ENCODE measurements at regions not wholly inside any gene's neighbourhood (a gene's known extent, or its start where the extent isn't known, plus 50 kb on each side); places are given as distances from the start of the nearest gene placed in this dataset.

DNA sequence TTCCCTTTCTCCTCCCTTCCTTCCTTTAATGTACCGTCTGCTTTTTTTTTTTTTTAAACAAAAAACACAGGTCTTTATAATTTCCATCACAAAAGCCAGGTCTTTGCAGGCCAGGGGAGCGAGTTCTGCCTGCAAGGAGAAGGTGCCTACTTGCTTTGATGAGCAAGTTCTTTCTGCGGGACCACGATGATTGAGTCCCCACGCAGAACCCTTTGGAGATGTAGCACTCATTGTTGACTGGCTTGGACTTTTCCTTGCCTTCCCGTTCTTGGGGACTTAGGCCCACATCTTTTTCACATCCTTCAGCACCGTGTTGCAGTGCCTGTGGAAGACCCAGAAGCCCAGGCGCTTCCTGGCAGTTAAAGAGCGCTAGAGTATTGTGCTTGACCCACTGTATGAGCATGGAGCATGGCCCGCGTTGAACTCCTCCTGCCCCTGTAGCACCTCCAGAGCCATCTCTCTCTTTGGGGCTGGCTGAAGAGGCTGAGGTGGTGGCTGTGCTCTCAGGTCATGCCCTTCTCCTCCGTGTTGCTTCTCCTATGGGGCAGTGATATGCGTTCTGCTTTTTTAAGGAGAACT, 177.6 kb downstream of the EXOC5 start:
- no peak for DNase-seq
- no peak for TF ChIP-seq POLR2A (IDR thresholded peaks at IDR 0.05)
- TF ChIP-seq POLR2AphosphoS5 (IDR thresholded peaks at IDR 0.05): no peak
- TF ChIP-seq, protein P1, sequence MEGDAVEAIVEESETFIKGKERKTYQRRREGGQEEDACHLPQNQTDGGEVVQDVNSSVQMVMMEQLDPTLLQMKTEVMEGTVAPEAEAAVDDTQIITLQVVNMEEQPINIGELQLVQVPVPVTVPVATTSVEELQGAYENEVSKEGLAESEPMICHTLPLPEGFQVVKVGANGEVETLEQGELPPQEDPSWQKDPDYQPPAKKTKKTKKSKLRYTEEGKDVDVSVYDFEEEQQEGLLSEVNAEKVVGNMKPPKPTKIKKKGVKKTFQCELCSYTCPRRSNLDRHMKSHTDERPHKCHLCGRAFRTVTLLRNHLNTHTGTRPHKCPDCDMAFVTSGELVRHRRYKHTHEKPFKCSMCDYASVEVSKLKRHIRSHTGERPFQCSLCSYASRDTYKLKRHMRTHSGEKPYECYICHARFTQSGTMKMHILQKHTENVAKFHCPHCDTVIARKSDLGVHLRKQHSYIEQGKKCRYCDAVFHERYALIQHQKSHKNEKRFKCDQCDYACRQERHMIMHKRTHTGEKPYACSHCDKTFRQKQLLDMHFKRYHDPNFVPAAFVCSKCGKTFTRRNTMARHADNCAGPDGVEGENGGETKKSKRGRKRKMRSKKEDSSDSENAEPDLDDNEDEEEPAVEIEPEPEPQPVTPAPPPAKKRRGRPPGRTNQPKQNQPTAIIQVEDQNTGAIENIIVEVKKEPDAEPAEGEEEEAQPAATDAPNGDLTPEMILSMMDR (IDR thresholded peaks at IDR 0.05 in 8 of 11, conservative IDR thresholded peaks at IDR 0.05 in 3 of 11): no peak
- Histone ChIP-seq H3K27me3 (replicated peaks in 1 of 7) (peaks cover 0 to 4% (median 0%) of the 10 kb centered on the region in 7 donors), H3K36me3 (no peaks in the 10 kb centered on the region), H3K4me1 (no peaks in the 10 kb centered on the region), H3K27ac (no peak overlapping the region), H3K9me3 (peaks cover 0 to 13% (median 9%) of the 10 kb centered on the region in 8 donors), H3K4me3 (no peak overlapping the region)
- intact Hi-C loops (cut with DNase I; ENCODE audit: low total_unique reads): no loop called here
- 74 to 80% (median 76%) methylated on average over 12 to 13 of the region's 13 CpGs for WGBS, 5 donors

DNA sequence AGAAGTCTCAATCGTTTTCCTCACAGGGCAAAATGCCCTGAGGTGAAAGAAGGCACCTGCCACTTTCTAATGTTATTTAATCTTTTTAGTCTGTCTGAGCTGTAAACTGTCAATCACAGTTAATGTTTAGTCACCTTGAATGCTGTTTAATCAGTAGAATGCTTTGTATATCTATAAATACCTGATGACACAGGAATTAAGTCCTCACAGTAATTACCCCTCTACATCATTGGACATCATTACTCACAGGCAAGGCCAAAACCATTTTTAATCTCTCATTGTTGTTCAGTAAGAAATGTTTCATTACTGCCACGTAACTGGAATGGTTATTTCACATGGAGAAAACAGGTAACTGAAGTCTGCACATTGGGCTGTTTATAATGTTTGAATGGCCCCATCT, 178.8 kb downstream of the EXOC5 start:
- intact Hi-C loops (cut with DNase I; ENCODE audit: low total_unique reads): no loop called here
- no peak for TF ChIP-seq POLR2A (IDR thresholded peaks at IDR 0.05)
- TF ChIP-seq, protein P1 (IDR thresholded peaks at IDR 0.05 in 8 of 11, conservative IDR thresholded peaks at IDR 0.05 in 3 of 11): no peak
- Histone ChIP-seq H3K9me3 (peaks cover 0 to 8% (median 7%) of the 10 kb centered on the region in 8 donors), H3K4me1 (no peaks in the 10 kb centered on the region), H3K27me3 (replicated peaks in 1 of 7) (peaks cover 0 to 4% (median 0%) of the 10 kb centered on the region in 7 donors), H3K27ac (no peak overlapping the region), H3K4me3 (no peak overlapping the region), H3K36me3 (no peaks in the 10 kb centered on the region)
- 58 to 75% (median 66%) methylated on average over 2 of the region's 2 CpGs for WGBS, 5 donors
- DNase-seq: no peak

DNA sequence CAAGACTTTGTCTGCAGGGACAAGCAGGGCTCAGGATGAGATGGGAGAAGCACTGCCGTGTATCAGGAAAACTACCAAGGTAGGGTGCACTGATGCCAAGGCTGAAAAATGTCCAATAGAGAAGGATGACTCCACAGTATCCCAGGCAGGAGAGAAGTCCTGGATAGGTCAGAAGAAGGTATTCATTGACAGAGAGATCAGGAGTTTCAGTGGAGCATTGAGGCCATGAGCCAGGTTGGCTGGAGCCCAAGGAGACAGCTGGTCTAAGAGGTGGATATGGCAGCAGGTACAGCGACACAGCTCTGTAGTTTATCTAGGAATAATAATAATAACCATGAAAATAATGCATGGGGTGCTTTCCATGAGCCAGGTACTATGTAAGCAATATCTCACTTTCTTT, 180.9 kb downstream of the EXOC5 start:
- Histone ChIP-seq H3K4me1 (no peaks in the 10 kb centered on the region), H3K27me3 (replicated peaks in 1 of 7) (peaks cover 0 to 7% (median 0%) of the 10 kb centered on the region in 7 donors), H3K27ac (no peak overlapping the region), H3K4me3 (no peak overlapping the region), H3K36me3 (no peaks in the 10 kb centered on the region), H3K9me3 (no peaks in the 10 kb centered on the region)
- intact Hi-C loops (cut with DNase I; ENCODE audit: low total_unique reads): no loop called here
- TF ChIP-seq POLR2A (IDR thresholded peaks at IDR 0.05) (no peak), POLR2AphosphoS5 (IDR thresholded peaks at IDR 0.05) (no peak)
- TF ChIP-seq, protein P1 (IDR thresholded peaks at IDR 0.05 in 8 of 11, conservative IDR thresholded peaks at IDR 0.05 in 3 of 11): no peak
- DNase-seq: no peak
- WGBS, 5 donors: 81 to 91% (median 81%) methylated on average over 2 of the region's 2 CpGs

GRCh38 chr14:57086271-57087162, 182.2 kb downstream of the EXOC5 start:
- 79 to 91% (median 82%) methylated on average over 7 of the region's 7 CpGs for WGBS, 5 donors
- Histone ChIP-seq H3K4me3 (no peak overlapping the region), H3K27ac (no peak overlapping the region), H3K27me3 (replicated peaks in 1 of 7) (peaks cover 0 to 12% (median 0%) of the 10 kb centered on the region in 7 donors), H3K9me3 (no peaks in the 10 kb centered on the region), H3K36me3 (no peaks in the 10 kb centered on the region), H3K4me1 (no peaks in the 10 kb centered on the region)
- intact Hi-C loops (cut with DNase I; ENCODE audit: low total_unique reads): no loop called here
- TF ChIP-seq POLR2A (IDR thresholded peaks at IDR 0.05): no peak
- TF ChIP-seq, protein P1 (IDR thresholded peaks at IDR 0.05 in 8 of 11, conservative IDR thresholded peaks at IDR 0.05 in 3 of 11): no peak
- TF ChIP-seq POLR2AphosphoS5 (IDR thresholded peaks at IDR 0.05): no peak
- DNase-seq: no peak

All from spleen (tissue), 11 donors.